8988T (cell line): ENCODE measurements at regions not wholly inside any gene's neighbourhood (a gene's known extent, or its start where the extent isn't known, plus 50 kb on each side); places are given as distances from the start of the nearest gene placed in this dataset.

ENCODE experiments used
- DNase-seq: peaks from one replicate; pipeline ENCODE4 v3.0.0; 2011

- no peak for DNase-seq
Observed at GRCh38 chr10:128693493-128694131, 567.4 kb upstream of the MKI67 start.

GRCh38 chr10:128694168-128694850, 568.1 kb upstream of the MKI67 start:
- DNase-seq: no peak

- DNase-seq: no peak
Observed at GRCh38 chr10:128694851-128695725, 568.9 kb upstream of the MKI67 start.

DNA sequence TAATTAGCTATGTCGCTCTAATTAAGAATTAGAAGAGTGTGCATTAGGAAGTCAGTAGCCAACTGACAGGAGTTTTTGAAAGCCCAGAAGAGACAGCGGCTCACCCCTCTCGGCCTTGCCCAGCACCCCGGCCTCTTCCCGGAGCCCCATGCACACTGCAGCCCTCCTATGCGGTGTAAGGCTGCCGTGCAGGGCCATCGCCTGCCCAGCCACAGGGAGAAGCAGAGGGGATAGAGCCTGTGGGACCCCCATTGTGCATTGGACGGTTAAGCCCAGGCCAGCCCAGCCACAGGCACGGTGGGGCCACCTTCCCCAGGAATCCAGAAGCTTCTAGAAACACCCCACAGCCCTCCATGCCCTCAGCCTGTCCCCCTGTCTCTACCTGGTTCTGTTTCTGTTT, 569.7 kb upstream of the MKI67 start:
- no peak for DNase-seq

DNA sequence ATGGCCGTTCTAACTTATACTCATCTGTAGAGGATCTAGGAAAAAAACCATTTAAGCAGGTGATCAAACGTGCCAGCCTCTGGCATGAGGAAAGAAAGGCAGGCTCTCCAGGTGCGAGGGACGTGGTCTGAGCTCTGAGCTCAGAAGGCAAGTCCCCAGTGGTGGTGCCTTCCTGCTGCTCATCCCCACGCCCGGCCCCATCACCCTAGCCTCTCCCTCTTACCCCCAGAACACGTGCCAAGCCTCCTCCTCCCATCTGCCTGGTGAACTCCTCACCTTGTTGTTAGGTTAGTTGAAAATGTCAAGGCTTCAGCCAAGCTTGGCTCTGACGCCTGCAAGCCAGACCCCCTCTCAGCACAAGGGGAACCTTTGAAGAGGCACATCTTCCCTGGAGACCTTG, 571.2 kb upstream of the MKI67 start:
- no peak for DNase-seq

GRCh38 chr10:128701381-128701780, 575.2 kb upstream of the MKI67 start:
- no peak for DNase-seq

DNA sequence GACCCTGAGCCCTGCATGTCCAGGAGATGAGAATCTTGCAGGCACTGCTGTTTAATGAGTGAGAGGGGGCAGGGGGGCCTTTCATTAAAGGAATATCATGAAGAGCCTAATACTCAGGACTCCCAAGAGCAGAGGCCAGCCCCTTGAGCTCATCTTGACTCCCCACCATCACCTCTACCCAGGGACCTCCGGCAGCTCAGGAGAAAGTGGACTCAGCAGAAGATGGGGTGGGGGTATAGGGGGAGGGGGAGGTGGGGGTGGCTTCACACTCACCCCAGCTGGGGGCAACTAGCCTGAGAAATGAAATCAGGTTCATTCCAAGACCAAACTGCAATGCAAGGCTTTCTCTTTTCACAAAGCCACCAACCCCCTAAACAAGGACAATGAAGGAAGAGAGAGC, 575.6 kb upstream of the MKI67 start:
- no peak for DNase-seq

DNA sequence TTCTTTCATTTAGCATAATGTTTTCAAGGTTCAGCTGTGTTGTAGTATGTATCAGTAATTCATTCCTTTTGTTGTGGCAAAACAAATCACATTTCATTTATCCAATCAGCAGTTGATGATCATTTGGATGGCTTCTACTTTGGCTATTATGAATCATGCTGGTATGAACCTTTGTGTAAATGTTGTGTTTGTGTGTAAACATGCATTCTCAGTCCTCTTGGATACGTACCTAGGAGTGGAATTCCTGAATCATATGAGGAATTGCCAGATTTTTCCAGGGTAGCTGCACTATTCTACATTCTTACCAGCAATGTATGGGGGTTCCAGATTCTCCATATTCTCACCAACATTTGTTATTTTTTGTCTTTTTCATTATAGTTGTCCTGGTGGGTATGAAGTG, 578.5 kb upstream of the MKI67 start:
- DNase-seq: no peak

DNA sequence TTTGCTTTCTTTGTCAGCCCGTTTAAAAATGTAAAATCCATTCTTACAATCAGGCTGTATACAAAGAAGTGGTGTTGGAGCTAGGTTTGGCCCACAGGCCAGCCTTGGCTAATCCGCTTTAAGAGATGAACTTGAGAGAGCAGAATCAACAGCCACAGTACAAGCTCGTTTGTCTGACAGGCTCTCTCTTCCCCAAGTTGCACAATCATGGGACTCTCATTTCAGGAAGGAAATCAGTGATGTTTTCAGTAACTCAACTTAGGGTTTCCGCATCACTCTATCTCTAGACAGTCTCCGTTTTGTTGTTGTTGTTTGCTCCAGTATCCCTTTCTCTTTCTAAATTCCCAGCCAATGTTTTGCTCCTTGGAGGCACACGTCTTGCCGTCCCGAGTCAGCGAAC, 582.0 kb upstream of the MKI67 start:
- no peak for DNase-seq

- DNase-seq: no peak
Observed at GRCh38 chr10:128709686-128710085, 583.5 kb upstream of the MKI67 start.

- DNase-seq: no peak
Observed at GRCh38 chr10:128710098-128710797, 584.0 kb upstream of the MKI67 start.

DNA sequence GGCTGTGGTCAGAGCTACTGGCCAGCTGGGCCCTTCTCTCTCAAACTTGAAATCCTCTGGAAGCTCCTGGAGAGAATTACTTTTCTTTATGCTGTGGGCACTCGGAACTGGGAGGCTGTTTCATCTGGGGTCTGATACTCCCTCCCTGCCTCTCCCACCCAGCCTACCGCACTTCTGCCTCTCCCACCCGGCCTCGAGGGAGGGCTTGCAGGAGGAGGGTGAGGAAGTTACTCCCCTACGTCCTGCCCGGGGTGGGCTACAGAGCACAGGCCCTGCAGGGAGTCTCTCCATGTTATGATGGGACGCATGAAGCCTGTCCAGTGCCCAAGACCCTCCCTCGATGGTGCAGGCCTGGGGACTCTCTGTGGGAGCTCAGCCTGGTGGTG, 584.6 kb upstream of the MKI67 start:
- DNase-seq: no peak

GRCh38 chr10:128711806-128712205, 585.6 kb upstream of the MKI67 start:
- no peak for DNase-seq

DNA sequence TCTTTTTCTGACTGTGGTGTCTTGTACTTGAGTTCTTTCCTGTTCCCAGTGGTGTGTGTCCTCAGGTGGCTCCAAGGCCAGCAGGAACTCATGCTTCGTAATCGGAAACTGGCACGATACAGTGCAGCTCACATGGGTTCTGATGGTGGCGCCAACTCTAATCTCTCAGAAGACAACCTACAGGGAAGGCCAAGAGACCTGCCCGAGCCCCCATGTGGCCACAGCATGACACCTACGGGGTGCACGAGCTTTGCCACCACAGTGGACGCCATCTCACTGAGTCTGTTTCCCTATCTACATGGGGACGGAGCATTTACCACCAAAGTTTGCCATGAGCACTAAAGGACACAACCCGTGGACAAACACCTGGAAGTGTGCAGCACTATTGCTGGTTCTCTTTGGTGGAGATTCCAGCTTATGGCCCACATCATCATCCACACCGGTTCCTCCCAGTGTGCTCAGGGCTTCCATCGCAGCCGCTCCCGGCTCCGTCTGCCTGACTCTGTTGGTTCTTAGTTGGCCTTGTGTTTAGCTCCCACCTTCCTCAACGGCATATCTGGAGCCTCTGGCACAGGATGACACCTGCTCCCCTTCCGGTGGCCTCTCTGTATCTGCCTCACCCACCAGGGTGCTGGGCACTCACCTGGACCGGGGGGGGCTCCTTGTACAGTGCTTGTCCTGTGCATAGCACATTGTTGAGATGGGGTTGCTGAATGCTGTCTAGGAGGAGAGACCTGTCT, 586.6 kb upstream of the MKI67 start:
- no peak for DNase-seq

DNA sequence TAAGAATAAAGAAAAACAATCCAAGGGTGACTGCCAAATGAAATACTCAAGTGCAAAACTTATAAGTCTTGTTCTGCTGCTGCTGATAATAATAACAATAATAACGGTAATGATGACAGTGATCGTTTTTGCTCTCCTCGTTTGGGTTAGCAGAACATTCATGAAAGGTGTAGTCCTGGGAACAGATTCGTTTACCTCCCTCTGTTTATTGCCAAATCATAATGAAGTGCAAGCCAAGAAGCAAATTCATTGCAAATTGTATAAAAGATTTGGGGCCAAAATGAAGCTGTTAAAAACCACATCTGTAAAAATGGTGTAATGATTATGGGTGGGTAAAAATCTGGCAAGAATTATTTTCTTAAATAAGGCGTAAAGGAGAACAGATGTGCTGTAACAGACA, 587.2 kb upstream of the MKI67 start:
- DNase-seq: no peak

DNA sequence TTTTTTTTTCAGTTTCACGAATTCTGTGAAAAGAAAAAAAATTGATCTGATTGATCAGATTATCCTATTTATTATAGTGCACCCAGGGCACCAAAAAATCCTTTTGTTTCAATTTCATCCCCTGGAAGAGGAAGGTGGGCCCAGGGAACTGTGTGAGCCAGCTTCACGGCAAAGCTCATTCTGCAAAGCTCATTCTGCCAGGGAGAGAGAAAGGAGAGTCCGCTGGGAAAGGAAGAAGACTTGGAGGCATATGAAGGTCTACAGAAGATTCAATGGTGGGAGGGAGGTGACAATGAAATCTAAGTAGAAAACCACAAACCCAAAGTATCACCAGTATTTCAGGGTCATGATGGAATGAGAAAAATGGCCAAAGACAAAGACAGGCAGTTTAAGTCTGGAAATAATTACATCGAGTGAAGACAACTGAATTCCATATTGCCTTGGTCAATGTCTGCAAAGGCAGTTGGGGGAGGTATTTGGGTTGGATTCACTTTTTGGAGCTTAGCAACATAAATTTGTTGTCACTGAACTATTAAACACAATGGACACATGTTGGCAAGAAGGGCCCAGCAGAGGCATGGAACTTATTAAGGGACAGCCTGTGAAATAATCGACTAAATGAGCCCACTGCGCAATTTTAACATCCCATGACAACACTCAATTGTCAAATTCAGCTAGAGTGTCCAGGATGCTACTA, 587.8 kb upstream of the MKI67 start:
- no peak for DNase-seq

DNA sequence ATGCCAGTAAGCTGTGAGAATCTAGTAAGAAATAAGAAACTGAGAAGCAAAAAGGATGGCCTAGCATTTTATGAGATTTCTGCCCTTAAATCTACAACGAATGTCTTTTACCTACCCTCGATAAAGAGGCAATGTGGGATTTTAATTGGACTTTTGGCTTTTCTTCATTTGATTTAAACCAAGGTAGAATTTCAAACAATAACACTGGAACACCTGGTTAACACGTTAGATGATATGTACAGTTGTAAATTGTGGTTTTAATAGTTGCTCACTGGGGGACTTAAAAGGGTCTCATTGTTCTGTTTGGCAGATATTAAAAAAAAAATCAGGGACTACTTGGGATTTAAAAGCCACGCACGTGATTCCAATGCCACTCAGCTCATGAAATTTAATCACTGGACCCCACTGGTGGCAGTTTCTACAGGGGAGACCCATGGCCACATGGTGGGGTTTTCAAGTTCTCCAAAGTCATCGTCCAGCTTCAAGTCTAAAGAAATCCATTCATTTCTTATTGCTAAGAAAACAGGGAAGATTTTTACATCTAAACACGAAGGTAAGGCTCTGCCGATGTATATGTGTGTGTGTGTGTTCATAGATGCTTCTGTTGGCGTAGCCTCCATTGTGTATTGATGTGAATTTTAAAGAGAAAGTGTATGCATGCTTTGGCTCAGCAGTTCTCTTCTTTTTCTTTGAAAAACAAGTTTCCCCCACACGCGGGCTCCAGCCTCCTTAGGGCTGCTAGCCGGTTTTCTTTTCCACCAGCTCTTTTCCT, 588.6 kb upstream of the MKI67 start:
- DNase-seq: no peak

DNA sequence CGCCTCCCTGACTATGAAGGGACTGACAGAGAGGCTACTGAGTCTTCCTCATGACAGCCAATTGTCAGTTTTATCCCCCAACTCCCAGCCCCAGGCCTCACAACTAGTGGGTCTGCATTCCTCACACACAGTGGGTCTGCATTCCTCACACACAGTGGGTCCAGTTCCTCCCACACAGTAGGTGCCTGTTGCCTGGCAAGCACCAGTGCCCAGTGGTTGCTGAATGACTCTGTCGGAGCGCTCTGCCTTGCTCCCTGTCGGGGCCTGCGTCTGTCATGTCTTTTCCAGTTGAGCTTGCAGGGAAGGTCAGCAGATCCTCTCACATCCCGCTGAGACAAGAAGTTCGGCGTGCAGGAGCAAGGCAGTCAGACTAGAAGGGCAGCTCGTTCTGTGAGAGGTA, 590.0 kb upstream of the MKI67 start:
- DNase-seq: no peak

GRCh38 chr10:128721963-128722445, 595.8 kb upstream of the MKI67 start:
- no peak for DNase-seq

DNA sequence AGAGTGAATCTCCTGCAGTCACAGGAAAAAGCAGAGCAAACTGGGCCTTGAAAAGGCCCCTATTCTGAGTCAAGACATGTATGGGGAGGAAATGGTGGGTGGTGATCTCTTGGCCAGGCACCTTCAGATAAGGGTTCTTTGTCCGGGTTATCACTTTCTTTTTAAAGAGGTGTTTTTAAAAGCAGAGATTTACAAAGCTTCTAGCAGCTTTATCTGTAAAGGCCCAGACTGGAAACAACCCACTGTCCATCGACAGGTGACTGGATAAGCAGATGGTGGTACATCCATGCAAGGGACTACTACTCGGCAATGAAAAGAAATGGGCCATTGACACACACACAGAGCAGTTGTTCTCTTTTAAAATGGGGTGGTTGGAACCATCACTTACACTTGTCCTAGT, 596.7 kb upstream of the MKI67 start:
- DNase-seq: no peak

GRCh38 chr10:128723631-128724205, 597.5 kb upstream of the MKI67 start:
- DNase-seq: no peak
